ENCODE measurements at regions not wholly inside any gene's neighbourhood (a gene's known extent, or its start where the extent isn't known, plus 50 kb on each side); places are given as distances from the start of the nearest gene placed in this dataset.

- Histone ChIP-seq H3K36me3 (no peaks in the 10 kb centered on the region), H3K27me3 (replicated peaks; ENCODE audit: insufficient read depth) (no peaks in the 10 kb centered on the region), H3K4me3 (no peak overlapping the region), H3K4me1 (replicated peaks) (no peaks in the 10 kb centered on the region), H3K27ac (no peak overlapping the region), H3K9me3 (no peaks in the 10 kb centered on the region)
- TF ChIP-seq POLR2AphosphoS5 (IDR thresholded peaks at IDR 0.05): no peak
- TF ChIP-seq CTCF (IDR thresholded peaks at IDR 0.05): no peak
- no peak for TF ChIP-seq POLR2A (IDR thresholded peaks at IDR 0.05)
- intact Hi-C loops (cut with DNase I): no loop called here
- DNase-seq (ENCODE audit: low spot score): no peak
Observed at GRCh38 chr11:37632748-37633147, 1034.7 kb upstream of the RAG2 start.

- DNase-seq (ENCODE audit: low spot score): no peak
- Histone ChIP-seq H3K27me3 (replicated peaks; ENCODE audit: insufficient read depth) (no peaks in the 10 kb centered on the region), H3K27ac (no peak overlapping the region), H3K4me3 (no peak overlapping the region), H3K36me3 (no peaks in the 10 kb centered on the region), H3K4me1 (replicated peaks) (no peaks in the 10 kb centered on the region), H3K9me3 (no peaks in the 10 kb centered on the region)
- no peak for TF ChIP-seq POLR2AphosphoS5 (IDR thresholded peaks at IDR 0.05)
- TF ChIP-seq CTCF (IDR thresholded peaks at IDR 0.05): no peak
- TF ChIP-seq POLR2A (IDR thresholded peaks at IDR 0.05): no peak
- intact Hi-C loops (cut with DNase I): no loop called here
- WGBS: 83% methylated on average over 1 of the region's 1 CpG
Observed at GRCh38 chr11:37630866-37631265, 1032.8 kb upstream of the RAG2 start.

- Histone ChIP-seq H3K9me3 (no peaks in the 10 kb centered on the region), H3K4me3 (no peak overlapping the region), H3K4me1 (replicated peaks) (no peaks in the 10 kb centered on the region), H3K27ac (no peak overlapping the region), H3K36me3 (no peaks in the 10 kb centered on the region), H3K27me3 (replicated peaks; ENCODE audit: insufficient read depth) (no peaks in the 10 kb centered on the region)
- WGBS: 86% methylated on average over 3 of the region's 3 CpGs
- intact Hi-C loops (cut with DNase I): no loop called here
- DNase-seq (ENCODE audit: low spot score): no peak
- TF ChIP-seq POLR2A (IDR thresholded peaks at IDR 0.05) (no peak), POLR2AphosphoS5 (IDR thresholded peaks at IDR 0.05) (no peak), CTCF (IDR thresholded peaks at IDR 0.05) (no peak)
Observed at GRCh38 chr11:37623778-37624177, 1025.7 kb upstream of the RAG2 start.

GRCh38 chr11:37621662-37622061 is 1023.6 kb upstream of the RAG2 start:
- no peaks in the 10 kb centered on the region for H3K27me3 ChIP-seq (replicated peaks; ENCODE audit: insufficient read depth)
- no peaks in the 10 kb centered on the region for H3K36me3 ChIP-seq
- intact Hi-C loops (cut with DNase I): no loop called here
- DNase-seq (ENCODE audit: low spot score): no peak
- no peak overlapping the region for H3K27ac ChIP-seq
- H3K9me3 ChIP-seq: no peaks in the 10 kb centered on the region
- no peak overlapping the region for H3K4me3 ChIP-seq
- TF ChIP-seq CTCF (IDR thresholded peaks at IDR 0.05): no peak
- no peak for TF ChIP-seq POLR2AphosphoS5 (IDR thresholded peaks at IDR 0.05)
- no peak for TF ChIP-seq POLR2A (IDR thresholded peaks at IDR 0.05)
- 31% methylated on average over 1 of the region's 1 CpG for WGBS
- H3K4me1 ChIP-seq (replicated peaks): no peaks in the 10 kb centered on the region

GRCh38 chr11:37616291-37616690 is 1018.3 kb upstream of the RAG2 start:
- Histone ChIP-seq H3K27me3 (replicated peaks; ENCODE audit: insufficient read depth) (no peaks in the 10 kb centered on the region), H3K9me3 (no peaks in the 10 kb centered on the region), H3K27ac (no peak overlapping the region), H3K4me1 (replicated peaks) (no peaks in the 10 kb centered on the region), H3K36me3 (no peaks in the 10 kb centered on the region), H3K4me3 (no peak overlapping the region)
- DNase-seq (ENCODE audit: low spot score): no peak
- TF ChIP-seq POLR2AphosphoS5 (IDR thresholded peaks at IDR 0.05): no peak
- TF ChIP-seq POLR2A (IDR thresholded peaks at IDR 0.05): no peak
- no peak for TF ChIP-seq CTCF (IDR thresholded peaks at IDR 0.05)
- WGBS: 55% methylated on average over 1 of the region's 1 CpG
- intact Hi-C loops (cut with DNase I): no loop called here
